OCI-LY7 (cell line): ENCODE measurements at regions not wholly inside any gene's neighbourhood (a gene's known extent, or its start where the extent isn't known, plus 50 kb on each side); places are given as distances from the start of the nearest gene placed in this dataset.

Source experiments
- BruUV-seq: library from RNA; stranded (reverse); fragments of 400-500 nt; replicated peaks from 2 replicates; lab custom pipeline; 2021; lab: Mats Ljungman, UMichigan
- CTCF ChIA-PET: fragments of 300-600 bp; sonication (Branson Sonifier 250); formaldehyde crosslinking; loops from one replicate; lab custom pipeline; 2022; ENCODE audit warnings: antibody characterized with exemption; ENCODE audit not compliant: unreplicated experiment; lab: Charles Lee
- POLR2A ChIA-PET: fragments of 300-600 bp; sonication (Branson Sonifier 250); formaldehyde crosslinking; loops from one replicate; lab custom pipeline; 2022; ENCODE audit warnings: antibody characterized with exemption; lab: Charles Lee
- DNase-seq: peaks from one replicate; pipeline ENCODE4 v3.0.0-alpha.2; 2015; ENCODE audit warnings: low spot score
- H2AFZ ChIP-seq: fragments of 200-600 bp; sonication (generic), shearing (Covaris generic); 2 replicates; pipeline ENCODE4 v1.6.1; 2014; ENCODE audit warnings: mild to moderate bottlenecking, antibody characterized with exemption, low read length, moderate library complexity
- H3K27ac ChIP-seq: fragments of 200-600 bp; sonication (generic); 2 replicates; pipeline ENCODE4 v1.5.1; 2014; ENCODE audit warnings: mixed run types, low read depth, mild to moderate bottlenecking, moderate library complexity, low read length, inconsistent platforms; ENCODE audit not compliant: poor library complexity, severe bottlenecking
- H3K36me3 ChIP-seq: fragments of 200-600 bp; sonication (generic); 2 replicates; pipeline ENCODE4 v1.6.1; 2014; ENCODE audit warnings: mild to moderate bottlenecking, antibody characterized with exemption, low read length, moderate library complexity, mixed read lengths; ENCODE audit not compliant: insufficient read depth
- H3K4me1 ChIP-seq: fragments of 200-600 bp; sonication (generic); 2 replicates; pipeline ENCODE4 v1.5.1; 2014; ENCODE audit warnings: mild to moderate bottlenecking, low read length; ENCODE audit not compliant: insufficient read depth, poor library complexity, severe bottlenecking
- H3K4me2 ChIP-seq: fragments of 200-600 bp; sonication (generic); 2 replicates; pipeline ENCODE4 v1.6.1; 2014; ENCODE audit warnings: mild to moderate bottlenecking, low read length
- H3K4me3 ChIP-seq: fragments of 200-600 bp; sonication (generic); 2 replicates; pipeline ENCODE4 v1.5.1; 2014; ENCODE audit warnings: mild to moderate bottlenecking, low read depth, low read length; ENCODE audit not compliant: poor library complexity, severe bottlenecking
- H3K79me2 ChIP-seq: fragments of 200-600 bp; sonication (generic); 2 replicates; pipeline ENCODE4 v1.6.1; 2016; ENCODE audit warnings: low read depth, mild to moderate bottlenecking, low read length, moderate library complexity, mixed read lengths; ENCODE audit not compliant: insufficient read depth
- H3K9me2 ChIP-seq: fragments of 200-600 bp; sonication (generic); 2 replicates; pipeline ENCODE4 v1.6.1; 2016; ENCODE audit warnings: mild to moderate bottlenecking, low read length, mixed read lengths; ENCODE audit not compliant: insufficient read depth
- H3K9me3 ChIP-seq: fragments of 200-600 bp; sonication (generic); 2 replicates; pipeline ENCODE4 v1.6.1; 2014; ENCODE audit warnings: mild to moderate bottlenecking, mixed run types, low read length, mixed read lengths
- H4K20me1 ChIP-seq: fragments of 200-600 bp; sonication (generic); 2 replicates; pipeline ENCODE4 v1.6.1; 2014; ENCODE audit warnings: mild to moderate bottlenecking, antibody characterized with exemption, low read length, moderate library complexity, mixed read lengths; ENCODE audit not compliant: insufficient read depth
- EZH2phosphoT487 ChIP-seq: fragments of 200-600 bp; sonication (generic); IDR thresholded peaks from 2 replicates; pipeline ENCODE4 v1.6.1; 2018; ENCODE audit warnings: low read depth, borderline replicate concordance, mild to moderate bottlenecking, mixed run types, antibody characterized with exemption, low read length, moderate library complexity, mixed read lengths
- intact Hi-C: fragments of 100-400 bp; cut with micrococcal nuclease; formaldehyde crosslinking; loops from one replicate; pipeline ENCODE4 v1.10.0; 2022; ENCODE audit not compliant: unreplicated experiment
- TF ChIP-seq, protein P1 (sequence below): fragments of 200-600 bp; sonication (generic); conservative IDR thresholded peaks from 2 replicates; pipeline ENCODE4 v1.5.1; 2014; ENCODE audit warnings: mild to moderate bottlenecking, antibody characterized with exemption, low read length, moderate library complexity, mixed read lengths

GRCh38 chr4:135770505-135770904, 1568.9 kb upstream of the PABPC4L start:
- Histone ChIP-seq H3K9me3 (no peaks in the 10 kb centered on the region), H3K79me2 (no peaks in the 10 kb centered on the region), H3K27ac (no peak overlapping the region), H3K9me2 (no peaks in the 10 kb centered on the region), H3K36me3 (no peaks in the 10 kb centered on the region), H3K4me2 (no peak overlapping the region), H3K4me3 (no peak overlapping the region), H3K4me1 (no peaks in the 10 kb centered on the region), H4K20me1 (no peaks in the 10 kb centered on the region), H2AFZ (no peak overlapping the region)
- intact Hi-C loops, result no loop called here
- no TSS peak for BruUV-seq
- DNase-seq, result no peak
- CTCF ChIA-PET, result no interaction called here
- POLR2A ChIA-PET, result no interaction called here
- TF ChIP-seq EZH2phosphoT487, result no peak
- TF ChIP-seq, protein P1, sequence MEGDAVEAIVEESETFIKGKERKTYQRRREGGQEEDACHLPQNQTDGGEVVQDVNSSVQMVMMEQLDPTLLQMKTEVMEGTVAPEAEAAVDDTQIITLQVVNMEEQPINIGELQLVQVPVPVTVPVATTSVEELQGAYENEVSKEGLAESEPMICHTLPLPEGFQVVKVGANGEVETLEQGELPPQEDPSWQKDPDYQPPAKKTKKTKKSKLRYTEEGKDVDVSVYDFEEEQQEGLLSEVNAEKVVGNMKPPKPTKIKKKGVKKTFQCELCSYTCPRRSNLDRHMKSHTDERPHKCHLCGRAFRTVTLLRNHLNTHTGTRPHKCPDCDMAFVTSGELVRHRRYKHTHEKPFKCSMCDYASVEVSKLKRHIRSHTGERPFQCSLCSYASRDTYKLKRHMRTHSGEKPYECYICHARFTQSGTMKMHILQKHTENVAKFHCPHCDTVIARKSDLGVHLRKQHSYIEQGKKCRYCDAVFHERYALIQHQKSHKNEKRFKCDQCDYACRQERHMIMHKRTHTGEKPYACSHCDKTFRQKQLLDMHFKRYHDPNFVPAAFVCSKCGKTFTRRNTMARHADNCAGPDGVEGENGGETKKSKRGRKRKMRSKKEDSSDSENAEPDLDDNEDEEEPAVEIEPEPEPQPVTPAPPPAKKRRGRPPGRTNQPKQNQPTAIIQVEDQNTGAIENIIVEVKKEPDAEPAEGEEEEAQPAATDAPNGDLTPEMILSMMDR, result no peak

DNA sequence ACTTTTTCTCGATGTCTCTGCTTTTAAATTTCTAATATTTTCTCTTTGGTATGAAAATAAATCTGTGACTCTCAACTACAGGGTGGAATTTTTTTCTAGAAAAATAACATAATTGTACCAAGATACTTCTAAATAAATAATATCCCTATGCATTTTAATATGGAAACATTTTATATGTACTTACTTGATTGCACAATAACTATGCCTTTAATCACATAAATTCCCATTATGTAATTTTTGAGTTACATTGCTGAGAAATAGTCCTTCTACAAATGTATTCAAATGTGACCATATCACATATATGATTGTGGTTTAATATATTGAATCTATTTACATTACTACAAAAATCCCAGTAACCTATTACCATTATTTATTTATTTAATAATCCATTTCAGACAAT, 1543.3 kb upstream of the PABPC4L start:
- intact Hi-C loops, result no loop called here
- Histone ChIP-seq H3K36me3 (no peaks in the 10 kb centered on the region), H3K4me2 (no peak overlapping the region), H3K4me1 (no peaks in the 10 kb centered on the region), H3K9me3 (no peaks in the 10 kb centered on the region), H3K4me3 (no peak overlapping the region), H4K20me1 (no peaks in the 10 kb centered on the region), H3K79me2 (no peaks in the 10 kb centered on the region), H2AFZ (no peak overlapping the region), H3K9me2 (no peaks in the 10 kb centered on the region), H3K27ac (no peak overlapping the region)
- no peak for DNase-seq
- TF ChIP-seq, protein P1, result no peak
- TF ChIP-seq EZH2phosphoT487, result no peak
- CTCF ChIA-PET, result no interaction called here
- no TSS peak for BruUV-seq
- POLR2A ChIA-PET, result no interaction called here

DNA sequence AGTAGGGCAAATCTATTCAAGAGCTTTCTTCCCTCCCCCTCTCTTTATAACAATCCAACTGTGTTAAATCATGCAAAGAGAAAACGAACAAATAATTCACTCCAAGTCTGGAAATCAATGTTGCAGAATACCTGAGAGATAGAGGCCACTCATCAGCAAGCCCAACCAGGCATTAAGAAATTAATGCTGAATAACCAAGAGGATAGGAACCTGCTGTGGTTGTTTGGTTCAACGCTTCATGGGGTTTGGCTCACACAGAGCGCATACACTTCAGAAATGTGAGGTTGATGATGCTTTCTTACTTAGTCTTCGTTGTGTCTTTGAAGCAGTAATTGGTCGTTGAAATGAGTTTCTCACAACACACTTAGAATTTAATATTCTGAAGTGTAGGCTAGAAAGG, 1540.0 kb upstream of the PABPC4L start:
- DNase-seq, result no peak
- POLR2A ChIA-PET, result interaction anchor here (0.9 kb wide), 1 partner anchor 41 kb away, joined by 3 read pairs; no protein-coding TSS in a partner anchor
- intact Hi-C loops, result no loop called here
- CTCF ChIA-PET, result no interaction called here
- TF ChIP-seq, protein P1, result no peak
- no peak for TF ChIP-seq EZH2phosphoT487
- Histone ChIP-seq H3K79me2 (no peaks in the 10 kb centered on the region), H3K36me3 (no peaks in the 10 kb centered on the region), H3K4me2 (no peak overlapping the region), H3K4me1 (no peaks in the 10 kb centered on the region), H3K27ac (no peak overlapping the region), H3K9me3 (no peaks in the 10 kb centered on the region), H2AFZ (no peak overlapping the region), H3K9me2 (no peaks in the 10 kb centered on the region), H3K4me3 (no peak overlapping the region), H4K20me1 (no peaks in the 10 kb centered on the region)
- BruUV-seq, result no TSS peak
